Amniotic stem cell (primary cell): ENCODE measurements at regions not wholly inside any gene's neighbourhood (a gene's known extent, or its start where the extent isn't known, plus 50 kb on each side); places are given as distances from the start of the nearest gene placed in this dataset.
A peak's percentile ranks its signal among the peaks of the same experiment; 100 is the strongest.

Experiments used
- DNase-seq: peaks from one replicate; lab custom pipeline; 2025; lab: John Stamatoyannopoulos, UW

DNA sequence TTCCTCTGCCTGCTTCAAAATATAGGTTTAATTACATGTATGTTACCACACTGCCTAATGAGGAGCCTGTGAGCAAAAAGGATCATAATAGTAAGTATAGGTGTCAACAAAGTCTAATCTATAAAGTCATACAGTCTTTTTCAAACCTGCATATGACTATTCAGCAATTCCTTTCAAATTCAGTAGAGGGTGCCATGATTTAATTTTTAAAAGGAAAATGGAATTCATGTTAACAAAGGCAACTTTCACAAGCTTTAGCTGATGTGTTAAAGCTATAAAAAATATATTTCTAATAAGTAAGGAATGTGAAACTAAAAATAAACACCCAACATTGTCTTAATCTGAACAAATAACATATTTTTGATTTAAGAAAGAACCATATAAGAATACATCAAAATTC is 52.1 kb downstream of the MPP7 start:
- DNase-seq = no peak

GRCh38 chr10:28250358-28250757 is 52.5 kb downstream of the MPP7 start:
- DNase-seq = no peak

GRCh38 chr10:28249512-28249911 is 53.4 kb downstream of the MPP7 start:
- no peak for DNase-seq

DNA sequence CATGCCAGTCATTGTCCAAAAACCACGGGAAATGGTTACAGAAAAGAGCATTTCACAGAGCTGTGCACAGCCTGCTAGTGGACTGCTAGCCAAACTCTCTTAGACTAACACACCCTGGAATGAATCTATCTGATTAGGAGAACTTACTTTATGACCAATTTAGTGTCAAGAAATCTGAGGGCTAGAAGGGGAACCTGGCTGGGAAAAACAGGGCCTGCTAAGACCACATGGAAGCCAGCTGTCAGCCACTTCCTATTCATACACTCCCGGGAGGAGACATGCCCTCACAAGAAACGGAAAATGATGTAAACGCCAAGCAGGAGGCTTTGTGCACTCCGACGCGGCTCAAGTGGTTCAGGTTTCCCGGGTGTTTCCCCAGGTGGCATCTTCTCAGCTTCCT is 54.8 kb downstream of the MPP7 start:
- DNase-seq = no peak

- DNase-seq = no peak
Observed at GRCh38 chr10:28246023-28246422, 56.8 kb downstream of the MPP7 start.

GRCh38 chr10:28243923-28244322 is 58.9 kb downstream of the MPP7 start:
- no peak for DNase-seq

GRCh38 chr10:28242555-28243204 is 60.2 kb downstream of the MPP7 start:
- DNase-seq = no peak

- DNase-seq = peak; percentile 39
Observed at GRCh38 chr10:28241741-28242399, 61.0 kb downstream of the MPP7 start.

- DNase-seq = no peak
Observed at GRCh38 chr10:28240400-28240799, 62.5 kb downstream of the MPP7 start.

DNA sequence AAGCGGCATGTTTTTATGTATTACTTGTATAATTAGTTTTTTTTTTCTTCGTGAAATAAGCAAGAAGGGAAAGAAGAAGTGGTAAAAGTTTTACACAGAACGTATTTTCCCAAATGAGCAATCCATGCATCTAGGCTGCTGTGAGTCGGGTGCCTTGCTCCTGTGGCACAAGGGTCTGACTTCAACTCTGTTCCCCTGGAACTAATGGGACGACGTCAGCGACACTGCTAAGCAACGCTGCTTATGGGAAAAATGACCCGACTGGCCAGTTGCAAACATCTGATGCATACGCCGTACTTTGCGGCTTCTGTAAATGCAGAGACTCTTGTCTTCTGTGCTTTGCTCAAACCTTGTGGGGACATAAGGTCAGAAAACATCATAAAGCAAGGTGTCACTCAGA is 66.3 kb downstream of the MPP7 start:
- DNase-seq = no peak

DNA sequence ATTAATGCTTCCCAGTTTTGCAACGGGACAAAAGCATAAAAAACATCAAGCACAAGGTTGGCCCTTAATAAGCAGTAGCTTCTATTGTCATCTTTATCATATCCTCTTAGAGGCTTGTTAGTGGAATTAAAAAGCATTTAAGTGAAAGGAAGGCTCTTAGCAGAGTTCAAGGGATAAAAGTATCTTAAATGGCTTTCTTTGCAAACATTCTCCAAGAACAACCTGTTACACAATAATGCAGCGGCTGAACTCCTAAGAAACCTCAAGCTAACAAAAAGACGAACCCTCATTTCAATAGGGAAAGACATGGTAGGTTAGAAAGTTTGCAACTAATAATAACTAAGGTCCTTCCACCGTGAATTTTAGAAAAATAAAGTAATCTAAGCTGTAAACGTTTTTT is 82.1 kb downstream of the MPP7 start:
- no peak for DNase-seq

DNA sequence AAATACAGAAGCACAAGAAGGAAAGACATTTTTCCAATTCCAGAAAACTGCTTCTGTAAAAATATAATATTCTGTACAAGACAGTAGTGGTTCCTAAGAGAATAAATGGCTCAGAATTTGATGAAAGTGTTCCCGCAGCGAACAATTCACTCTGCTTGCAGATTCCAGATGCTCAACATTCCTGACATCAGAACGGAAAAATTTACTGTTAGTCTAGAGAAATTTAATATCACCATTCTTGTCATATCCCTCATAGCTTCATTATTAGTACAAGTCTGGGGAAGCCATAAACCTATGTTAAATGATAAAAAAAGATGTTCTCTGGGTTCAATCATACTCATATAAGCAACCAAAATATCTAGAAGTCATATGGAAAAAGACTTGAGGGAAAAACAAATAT is 83.6 kb downstream of the MPP7 start:
- no peak for DNase-seq

- DNase-seq = peak; percentile 63
Observed at GRCh38 chr10:28217848-28218247, 85.0 kb downstream of the MPP7 start.

GRCh38 chr10:28215930-28216329 is 86.9 kb downstream of the MPP7 start:
- DNase-seq = no peak

- DNase-seq = no peak
Observed at GRCh38 chr10:28214219-28214618, 88.6 kb downstream of the MPP7 start.

DNA sequence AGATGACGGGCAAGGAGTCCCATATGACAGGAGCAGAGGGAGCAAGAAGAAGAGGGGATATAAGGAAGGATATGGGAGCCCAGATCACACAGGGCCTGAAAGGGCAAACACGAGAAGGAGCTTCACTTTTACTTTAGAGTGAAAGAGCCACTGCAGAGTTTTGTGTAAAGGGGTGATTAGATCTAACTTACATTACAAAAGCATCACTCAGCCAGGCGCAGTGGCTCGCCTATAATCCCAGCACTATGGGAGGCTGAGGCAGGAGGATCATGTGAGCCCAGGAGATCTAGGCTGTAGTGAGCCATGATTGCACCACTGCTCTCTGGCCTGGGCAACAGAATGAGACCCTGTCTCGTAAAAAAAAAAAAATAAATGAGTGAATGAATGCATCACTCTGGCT is 91.1 kb downstream of the MPP7 start:
- no peak for DNase-seq

DNA sequence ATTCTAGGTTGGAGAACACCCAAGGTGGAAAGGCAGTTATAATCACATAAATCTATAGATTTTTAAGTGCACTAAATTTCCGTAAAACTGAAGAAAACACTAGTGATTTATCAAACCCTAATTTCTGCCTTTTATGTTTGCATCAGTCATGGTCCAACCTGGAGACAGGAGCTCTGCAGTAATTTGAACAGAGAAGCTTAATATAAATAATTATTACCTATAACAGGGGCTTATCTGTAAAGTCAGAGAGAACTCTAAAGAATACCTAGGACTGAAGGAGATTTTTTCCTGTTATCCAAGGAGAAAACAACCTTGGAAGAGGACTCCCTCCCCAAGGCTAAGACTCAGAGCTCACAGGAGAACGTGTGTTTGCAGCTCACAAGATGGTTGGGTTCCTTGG is 95.1 kb downstream of the MPP7 start:
- no peak for DNase-seq

DNA sequence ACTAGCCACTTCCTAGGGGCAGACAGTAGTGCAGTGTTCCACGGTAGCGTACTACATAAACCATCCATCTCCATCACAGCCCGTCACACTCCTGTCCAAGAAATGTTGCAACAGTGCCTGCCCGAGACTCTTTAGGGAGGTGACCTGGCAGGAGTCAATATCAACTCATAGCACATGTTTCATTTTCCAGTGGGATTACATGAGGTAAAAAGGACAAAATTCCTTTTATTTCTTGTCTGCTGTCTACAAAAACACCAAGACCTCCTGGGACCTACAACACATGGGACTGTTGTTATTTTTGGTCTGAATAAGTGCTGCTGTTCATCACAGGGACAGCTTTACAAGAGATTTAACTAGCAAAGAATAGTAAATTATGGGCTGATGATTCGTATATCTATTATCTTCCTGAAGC is 99.9 kb downstream of the MPP7 start:
- no peak for DNase-seq

DNA sequence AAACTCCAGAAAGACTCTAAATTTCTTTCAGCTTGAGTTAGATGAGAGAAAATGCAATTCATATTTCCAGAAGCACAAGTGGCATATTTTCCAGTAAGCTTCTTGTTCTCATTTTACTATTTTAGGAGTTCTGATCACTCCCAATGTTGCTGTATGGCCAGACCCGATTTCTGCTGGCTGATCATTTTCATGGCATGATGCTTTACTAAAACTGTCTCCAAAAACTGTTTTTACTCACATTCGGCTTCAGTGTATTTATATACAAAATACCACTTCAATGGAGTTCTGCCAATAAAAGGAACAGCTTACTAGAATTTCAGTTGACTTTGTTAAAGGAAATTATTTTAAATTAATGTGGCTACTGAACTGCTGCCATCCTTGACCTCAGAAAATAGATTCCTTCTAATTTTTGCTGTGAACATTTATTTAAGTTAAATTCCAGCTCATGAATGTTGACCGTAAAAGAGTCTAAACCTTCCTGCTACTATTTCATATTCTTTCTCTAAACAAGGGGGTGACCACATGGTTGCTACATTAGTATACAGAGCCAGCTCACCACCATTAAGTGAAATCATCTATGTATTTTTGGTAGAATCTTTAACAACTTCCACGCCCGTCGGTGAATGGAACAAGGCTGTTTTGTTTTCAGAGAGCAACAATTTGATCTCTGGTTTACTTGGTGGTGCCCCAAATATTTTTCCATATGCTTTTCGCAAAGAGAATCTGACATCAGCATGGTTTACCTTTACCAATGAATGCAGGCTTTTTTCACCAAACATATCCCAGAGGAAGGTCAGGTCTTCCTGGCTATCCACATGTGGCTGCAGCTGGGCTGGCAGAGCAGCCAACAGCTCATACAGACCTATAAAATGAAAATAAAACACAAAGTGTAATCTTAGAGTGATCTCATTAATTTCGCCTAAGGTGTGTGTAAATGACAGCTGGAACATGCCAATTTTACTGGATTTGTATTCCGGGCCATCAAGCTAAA is 101.2 kb downstream of the MPP7 start:
- DNase-seq = no peak

- no peak for DNase-seq
Observed at GRCh38 chr10:28200775-28201174, 102.1 kb downstream of the MPP7 start.

DNA sequence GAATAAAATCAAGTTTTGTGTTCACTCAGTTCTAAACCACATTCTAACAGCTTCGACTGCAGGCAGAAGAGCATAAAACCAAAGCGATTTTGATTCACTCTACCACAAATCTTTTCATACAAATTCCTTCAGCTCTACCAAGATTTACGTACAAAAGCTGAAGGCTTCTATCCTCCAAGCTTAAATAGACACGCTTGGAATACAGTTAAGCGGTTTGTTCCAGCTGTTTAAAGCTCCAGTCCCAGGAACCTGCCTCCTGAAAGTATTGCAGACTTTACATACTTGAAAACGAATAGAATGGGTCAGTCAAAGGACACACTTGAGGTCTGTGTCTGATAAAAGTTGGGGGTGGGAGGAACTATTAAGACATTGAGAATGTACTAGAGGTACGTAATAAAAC is 102.9 kb downstream of the MPP7 start:
- no peak for DNase-seq

DNA sequence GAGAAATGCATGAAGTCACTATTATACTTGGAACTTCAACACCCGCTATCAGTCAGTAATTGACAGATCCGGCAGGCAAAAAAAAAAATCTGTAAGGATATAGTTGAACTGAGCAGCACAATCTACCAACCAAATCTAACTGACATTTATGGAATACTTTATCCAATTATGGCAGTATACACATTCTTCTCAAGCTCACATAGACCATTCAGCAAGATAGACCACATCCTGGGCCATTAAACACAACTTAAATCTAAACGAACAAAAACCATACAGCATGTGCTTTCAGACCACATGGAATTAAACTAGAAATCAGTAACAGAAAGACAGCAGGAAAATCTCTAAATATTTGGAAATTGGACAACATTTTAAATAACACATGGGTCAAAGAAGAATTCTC is 112.7 kb downstream of the MPP7 start:
- no peak for DNase-seq

DNA sequence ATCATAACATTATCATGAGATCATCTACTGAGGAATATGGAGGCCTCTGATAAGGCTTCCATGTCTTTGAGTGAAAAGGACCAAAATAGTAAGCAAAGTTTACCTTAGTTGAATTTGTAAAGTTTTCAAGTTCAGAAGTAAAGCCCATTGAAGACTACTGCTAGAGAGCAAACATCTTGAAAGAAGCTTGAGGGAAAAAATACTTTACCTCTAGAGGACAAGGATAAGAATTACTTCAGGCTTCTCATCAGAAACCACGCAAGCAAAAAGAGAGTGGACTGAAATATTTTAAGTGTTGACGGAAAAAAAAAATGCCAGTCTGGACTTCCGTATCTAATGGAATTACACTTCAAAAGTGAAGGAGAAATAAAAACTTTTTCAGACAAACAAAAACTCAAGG is 114.3 kb downstream of the MPP7 start:
- DNase-seq = no peak
